HG02870 (cell line): ENCODE measurements at regions not wholly inside any gene's neighbourhood (a gene's known extent, or its start where the extent isn't known, plus 50 kb on each side); places are given as distances from the start of the nearest gene placed in this dataset.

Experiments used
- ATAC-seq: cut with Tn5 transposase; IDR thresholded peaks from one replicate; pipeline ENCODE4 v1.9.1; 2021; ENCODE audit warnings: mild to moderate bottlenecking, moderate library complexity; ENCODE audit not compliant: unreplicated experiment

DNA sequence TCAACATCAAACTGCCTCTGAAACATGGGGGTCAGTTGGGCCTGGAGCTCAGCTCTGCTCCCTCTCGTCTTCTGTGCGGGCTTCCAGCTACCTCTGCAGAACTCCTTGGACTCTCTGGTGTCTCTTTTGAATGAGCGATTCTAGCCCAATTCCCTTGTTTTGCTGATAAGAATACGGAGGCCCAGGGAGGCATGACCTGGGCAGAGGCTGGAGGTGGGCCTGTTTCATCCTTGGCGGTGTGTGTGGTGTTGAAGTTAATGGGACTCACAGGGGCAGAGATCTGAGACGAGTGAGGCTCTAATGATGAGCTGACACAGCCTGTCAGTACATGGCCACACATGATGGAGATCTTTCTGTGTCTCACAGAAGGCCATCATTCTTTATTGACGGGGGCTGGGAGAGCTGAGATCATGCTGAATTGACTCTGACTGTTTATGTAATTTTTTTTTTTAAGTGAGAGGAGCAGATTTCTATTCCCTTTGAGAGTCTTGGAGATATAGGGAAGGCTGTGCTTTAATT lies 134.5 kb downstream of the URB2 start:
- ATAC-seq = no peak

DNA sequence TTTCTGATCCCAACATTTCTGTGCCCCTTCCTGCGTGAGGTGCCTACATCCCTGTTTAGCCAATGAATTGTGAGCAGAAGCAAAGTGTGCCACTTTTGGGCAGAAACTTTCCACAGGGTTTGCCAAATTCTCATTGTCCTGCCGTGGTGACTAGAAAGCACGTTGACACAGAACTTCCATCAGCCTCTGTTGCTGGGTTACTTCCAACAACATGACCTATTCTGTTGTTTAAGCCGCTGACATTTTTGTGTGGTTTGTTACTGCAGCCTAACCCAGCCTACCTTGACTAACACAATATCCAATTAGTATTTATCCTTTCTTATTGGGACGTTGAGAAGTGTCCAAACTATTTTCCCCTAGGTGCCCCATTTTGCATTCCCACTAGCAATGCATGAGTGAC lies 136.8 kb downstream of the URB2 start:
- no peak for ATAC-seq

- no peak for ATAC-seq
These were observed 142.2 kb downstream of the URB2 start for GRCh38 chr1:229768232-229768631.

GRCh38 chr1:229769006-229769405 lies 143.0 kb downstream of the URB2 start:
- no peak for ATAC-seq

- no peak for ATAC-seq
These were observed 143.8 kb downstream of the URB2 start for GRCh38 chr1:229769809-229770208.

GRCh38 chr1:229778794-229779193 lies 152.7 kb downstream of the URB2 start:
- no peak for ATAC-seq

GRCh38 chr1:229781453-229781852 lies 155.4 kb downstream of the URB2 start:
- ATAC-seq = no peak

GRCh38 chr1:229782469-229782868 lies 156.4 kb downstream of the URB2 start:
- no peak for ATAC-seq

DNA sequence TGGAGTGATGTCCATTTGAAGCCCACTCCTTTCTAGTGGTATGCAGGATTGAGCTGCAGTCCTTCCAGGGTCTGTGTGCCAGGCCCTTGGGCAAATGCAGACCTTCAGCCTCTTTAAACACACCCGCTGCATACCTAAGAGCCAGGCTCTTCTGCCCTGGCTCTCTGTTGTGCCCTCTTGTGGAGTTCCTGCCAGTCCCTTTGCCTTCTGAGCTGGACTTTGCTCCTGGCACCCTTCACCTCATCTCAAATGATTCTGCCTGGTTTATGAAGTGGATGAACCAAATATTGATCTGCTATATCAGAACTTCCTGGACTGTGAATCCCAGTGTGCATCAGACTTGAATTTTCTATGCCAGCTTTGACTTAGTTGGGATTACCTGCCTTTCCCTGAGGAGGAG lies 158.8 kb downstream of the URB2 start:
- no peak for ATAC-seq

GRCh38 chr1:229786974-229787610 lies 161.0 kb downstream of the URB2 start:
- ATAC-seq = no peak

GRCh38 chr1:229788004-229788403 lies 162.0 kb downstream of the URB2 start:
- no peak for ATAC-seq

DNA sequence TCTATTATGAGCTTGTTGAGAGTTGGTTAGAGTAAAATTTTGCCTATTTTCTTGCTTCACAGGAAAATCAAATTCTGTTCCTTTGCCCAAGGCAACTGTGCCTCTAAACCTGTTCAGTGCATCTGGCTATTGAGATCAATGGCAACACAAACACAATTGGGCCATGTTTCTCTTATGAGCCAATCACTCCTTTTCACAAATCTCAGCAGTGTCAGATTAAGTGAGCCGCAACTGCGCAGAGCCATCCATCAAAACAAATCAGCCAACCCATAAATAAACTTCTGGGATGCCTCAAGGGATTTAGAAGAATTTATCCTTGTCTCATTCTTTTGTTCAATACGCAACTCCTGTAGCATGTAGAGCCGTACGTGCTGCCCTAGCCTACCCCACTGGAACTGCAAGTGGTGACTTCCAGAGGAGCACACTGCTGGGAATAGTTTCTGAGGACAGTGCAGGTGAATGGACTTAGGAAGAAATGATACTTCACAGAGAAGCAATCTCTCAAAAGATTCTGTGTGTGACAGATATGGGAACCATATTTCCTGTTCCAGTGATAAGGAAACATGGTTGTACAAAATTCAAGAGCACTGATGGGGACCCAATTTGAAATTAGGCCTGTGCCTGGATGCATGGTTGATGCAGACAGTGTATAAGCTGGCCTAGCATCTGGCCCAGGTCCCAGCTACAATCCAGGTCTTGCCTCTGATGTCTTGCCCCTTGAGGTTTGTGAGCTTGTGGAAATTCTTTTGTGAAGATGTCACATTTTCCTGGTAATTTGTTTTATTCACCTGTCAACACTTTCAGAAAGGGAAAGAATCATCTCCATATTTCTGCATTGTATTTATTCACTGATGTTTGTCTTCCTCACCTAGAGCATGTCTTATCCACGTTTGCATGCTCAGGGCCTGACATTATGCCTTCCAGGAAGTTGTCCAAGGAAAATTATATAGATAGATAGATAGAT lies 166.2 kb downstream of the URB2 start:
- ATAC-seq = no peak

GRCh38 chr1:229793488-229793887 lies 167.4 kb downstream of the URB2 start:
- no peak for ATAC-seq

- no peak for ATAC-seq
These were observed 172.5 kb downstream of the URB2 start for GRCh38 chr1:229798558-229798957.

DNA sequence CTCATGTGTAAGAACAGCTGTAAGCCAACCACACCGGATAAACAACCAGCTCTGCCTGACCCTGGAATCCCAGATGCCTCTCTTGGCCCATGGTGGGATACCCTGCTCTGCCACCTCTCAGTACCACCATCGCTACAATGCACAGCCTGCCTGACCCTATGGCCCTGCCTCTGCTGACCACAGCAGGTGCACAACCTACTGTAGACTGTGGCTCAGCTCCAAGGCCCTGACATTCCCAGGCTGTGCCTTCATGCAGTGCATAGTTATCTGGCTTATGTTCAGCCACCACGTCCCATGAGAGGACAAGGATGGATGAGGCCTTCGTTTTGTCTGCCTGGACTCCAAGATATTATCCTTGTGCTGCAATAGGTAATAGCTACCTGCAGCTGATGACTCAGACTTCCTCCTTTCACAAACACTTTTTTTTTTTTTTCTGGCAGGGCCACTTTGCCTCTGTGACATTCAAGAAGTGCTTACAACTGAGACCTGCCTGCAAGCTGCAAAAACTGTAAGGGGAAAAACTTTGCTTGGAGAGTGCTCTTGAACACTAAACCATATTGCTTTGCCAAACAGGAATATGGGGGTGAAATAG lies 177.7 kb downstream of the URB2 start:
- no peak for ATAC-seq

DNA sequence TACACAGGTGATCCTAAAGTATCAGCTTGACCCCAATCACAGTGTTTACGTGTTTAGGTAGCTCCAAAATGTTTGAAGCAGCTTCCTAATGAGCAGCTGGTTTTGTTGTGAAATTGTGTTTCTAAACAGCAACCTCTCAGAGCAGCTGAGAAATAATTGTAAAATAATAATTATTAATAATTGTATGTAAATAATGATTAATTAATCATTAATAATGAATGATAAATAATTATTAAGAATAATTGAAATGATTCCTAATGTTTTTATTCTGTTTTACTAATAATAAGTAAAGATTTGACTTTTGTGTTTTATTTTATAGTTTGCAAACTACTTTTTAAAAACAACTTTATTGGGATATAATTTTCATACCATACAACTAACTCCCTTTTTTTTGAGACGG lies 182.2 kb downstream of the URB2 start:
- ATAC-seq = no peak

GRCh38 chr1:229810140-229810539 lies 184.1 kb downstream of the URB2 start:
- ATAC-seq = no peak

- ATAC-seq = no peak
These were observed 184.9 kb downstream of the URB2 start for GRCh38 chr1:229810961-229811360.

- ATAC-seq = no peak
These were observed 186.1 kb downstream of the URB2 start for GRCh38 chr1:229812148-229812547.

DNA sequence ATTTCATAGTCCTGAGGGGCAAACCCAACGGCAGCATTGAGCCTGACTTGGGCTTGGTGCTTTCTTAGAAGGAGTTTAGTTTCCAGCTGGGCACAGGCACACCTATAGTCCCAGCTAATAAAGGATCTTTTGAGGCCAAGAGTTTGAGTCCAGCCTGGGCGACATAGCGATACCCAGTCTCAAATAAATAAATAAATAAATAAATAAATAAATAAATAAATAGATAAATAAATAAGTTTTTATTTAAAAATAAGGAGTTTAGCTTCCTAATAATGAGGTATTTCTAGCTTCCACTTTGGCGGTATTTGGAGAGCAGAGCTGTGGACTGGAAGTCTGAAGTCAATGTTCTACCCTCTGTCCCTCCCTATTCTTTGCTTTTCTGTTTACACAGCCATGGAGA lies 186.6 kb downstream of the URB2 start:
- ATAC-seq = no peak

GRCh38 chr1:229815076-229815475 lies 189.0 kb downstream of the URB2 start:
- no peak for ATAC-seq

GRCh38 chr1:229815961-229816360 lies 189.9 kb downstream of the URB2 start:
- ATAC-seq = no peak
